ENCODE measurements at regions not wholly inside any gene's neighbourhood (a gene's known extent, or its start where the extent isn't known, plus 50 kb on each side); places are given as distances from the start of the nearest gene placed in this dataset.

DNA sequence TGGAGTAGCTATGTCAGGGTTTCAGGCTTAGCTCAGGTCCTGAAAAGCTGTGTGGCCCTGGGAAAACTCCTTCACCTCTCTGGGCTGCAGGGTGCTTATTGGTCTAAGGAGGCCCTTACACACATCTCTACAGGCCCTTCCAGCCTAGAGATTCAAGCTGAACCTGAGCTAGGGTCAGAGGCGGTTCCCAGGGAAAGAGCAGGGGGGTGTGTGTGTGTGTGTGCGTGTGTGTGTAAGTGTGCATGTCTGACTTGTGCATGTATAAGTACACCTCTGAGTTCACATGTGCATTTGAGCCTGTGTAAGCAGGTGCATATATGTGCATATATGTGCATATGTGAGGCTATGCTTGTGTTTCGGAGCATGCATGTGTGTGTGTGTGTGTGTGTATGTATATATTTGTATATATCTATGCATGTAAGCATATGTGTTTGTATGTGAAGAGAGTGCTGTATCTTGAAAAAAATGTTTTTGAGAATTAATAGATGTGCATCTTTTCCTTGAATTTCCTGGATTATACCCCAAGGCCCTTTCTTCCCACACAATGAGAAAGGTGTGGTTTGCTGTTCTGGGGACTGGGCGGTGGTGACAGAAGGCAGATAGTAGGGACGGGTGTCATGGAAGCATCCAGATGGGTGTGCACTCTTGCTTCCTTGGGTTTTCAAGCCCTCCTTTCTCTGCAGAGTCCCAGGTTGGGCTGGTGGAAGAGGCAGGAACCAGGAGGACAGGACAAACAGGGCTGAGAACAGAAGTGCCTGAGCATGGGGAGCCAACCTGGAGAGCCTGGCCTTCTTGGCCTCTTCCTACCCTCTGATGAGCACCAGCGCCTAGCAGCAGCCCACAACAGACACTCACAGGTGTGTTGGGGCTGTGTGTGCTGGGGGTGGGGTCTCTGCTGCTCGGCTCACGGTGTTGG, 150.3 kb upstream of the TSHZ3 start:
- in situ Hi-C loops (cut with HindIII; ENCODE audit: extremely low pct_ligation_motif_present, low pct_unique_long_range_greater_than_20kb) (no loop called here), intact Hi-C loops (cut with micrococcal nuclease; ENCODE audit: unreplicated experiment) (no loop called here)
- no peaks in the 10 kb centered on the region for H3K27me3 ChIP-seq (ENCODE audit: control insufficient read depth in 1 of 2, insufficient read depth in 2 of 2, low read length in 2 of 2)
- WGBS (ENCODE audit: low lambda C conversion rate) = 36% methylated on average over 5 of the region's 8 CpGs
- ChIA-PET CTCF (ENCODE audit: low intra/inter-chr PET ratio, low total read pairs) (no interaction called here), POLR2A (no interaction called here)
- TF ChIP-seq KDM2A (CRISPR knock-in tag; IDR thresholded peaks at IDR 0.05; ENCODE audit: borderline replicate concordance, low read depth) (no peak), ZNF264 (CRISPR knock-in tag; IDR thresholded peaks at IDR 0.05) (no peak), ONECUT2 (CRISPR knock-in tag; IDR thresholded peaks at IDR 0.05) (no peak), MTA3 (CRISPR knock-in tag; IDR thresholded peaks at IDR 0.05) (no peak), ZC3H4 (CRISPR knock-in tag; IDR thresholded peaks at IDR 0.05; ENCODE audit: borderline replicate concordance) (no peak), ZC3H13 (CRISPR knock-in tag; IDR thresholded peaks at IDR 0.05) (no peak), KLF9 (CRISPR knock-in tag; IDR thresholded peaks at IDR 0.05; ENCODE audit: low read depth) (no peak), MIXL1 (CRISPR knock-in tag; IDR thresholded peaks at IDR 0.05) (no peak), DMAP1 (CRISPR knock-in tag; IDR thresholded peaks at IDR 0.05) (no peak)
- FAIRE-seq = no peak
- H3K4me2 ChIP-seq (ENCODE audit: low read depth, low read length) = no peak overlapping the region
- H3K27ac ChIP-seq (ENCODE audit: extremely low read length, insufficient read depth, low read length) = no peak overlapping the region
- H3K9me3 ChIP-seq (ENCODE audit: low read length) = peaks cover 72% of the 10 kb centered on the region
- no peaks in the 10 kb centered on the region for H3K36me3 ChIP-seq (replicated peaks in 1 of 2; ENCODE audit: control insufficient read depth in 1 of 2, insufficient read depth in 2 of 2, low read length in 2 of 2)
- no peak for DNase-seq (ENCODE audit: low spot score)
- H3K4me1 ChIP-seq (ENCODE audit: insufficient read depth, low read length) = no peaks in the 10 kb centered on the region
- no peak overlapping the region for H3K4me3 ChIP-seq (replicated peaks in 1 of 3; ENCODE audit: insufficient read depth in 1 of 3, low read depth in 2 of 3, low read length in 3 of 3)
- no peak for ATAC-seq
- H2AFZ ChIP-seq (ENCODE audit: low read length) = no peak overlapping the region
- H3K79me2 ChIP-seq (ENCODE audit: insufficient read depth, low read length) = no peaks in the 10 kb centered on the region
- H4K20me1 ChIP-seq (ENCODE audit: insufficient read depth, low read length) = no peaks in the 10 kb centered on the region
- BruUV-seq (replicated peaks) = no TSS peak
- H3K9ac ChIP-seq (ENCODE audit: insufficient read depth, low read depth, low read length) = no peak overlapping the region

DNA sequence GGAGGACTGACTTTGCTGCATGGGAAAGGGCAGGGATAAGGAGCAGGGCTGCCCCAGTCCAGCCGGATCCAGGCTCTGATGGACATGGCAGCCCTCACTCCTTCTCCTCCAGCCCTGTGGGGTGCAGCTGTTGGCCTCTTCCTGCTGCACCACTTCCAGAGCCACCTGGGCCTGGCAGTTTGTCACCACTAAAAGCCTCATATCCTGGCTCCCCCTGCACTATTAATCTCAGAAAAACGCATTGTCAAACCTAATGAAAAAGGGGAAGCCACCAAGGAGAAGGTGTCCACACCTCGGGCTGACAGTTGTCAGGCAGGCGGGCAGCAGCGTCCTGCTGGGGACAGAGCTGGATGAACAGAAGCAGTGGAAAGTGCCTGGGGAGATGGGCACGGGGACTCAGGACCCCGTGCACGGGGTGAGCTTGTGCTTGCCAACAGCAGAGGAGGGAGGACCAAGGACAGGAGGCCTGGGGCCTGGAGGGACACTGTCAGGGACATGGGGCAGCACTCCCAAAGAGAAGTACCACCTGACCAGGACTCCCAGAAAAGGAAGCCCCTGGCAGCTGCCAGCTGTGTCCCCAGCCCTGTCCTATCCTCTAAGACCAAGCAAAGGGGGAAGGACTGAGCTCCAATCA, 151.1 kb upstream of the TSHZ3 start:
- Histone ChIP-seq H3K79me2 (ENCODE audit: insufficient read depth, low read length) (no peaks in the 10 kb centered on the region), H3K9ac (ENCODE audit: insufficient read depth, low read depth, low read length) (no peak overlapping the region), H3K27me3 (ENCODE audit: control insufficient read depth in 1 of 2, insufficient read depth in 2 of 2, low read length in 2 of 2) (no peaks in the 10 kb centered on the region), H2AFZ (ENCODE audit: low read length) (no peak overlapping the region), H3K27ac (ENCODE audit: extremely low read length, insufficient read depth, low read length) (no peak overlapping the region), H3K9me3 (ENCODE audit: low read length) (peaks cover 74% of the 10 kb centered on the region), H3K4me3 (replicated peaks in 1 of 3; ENCODE audit: insufficient read depth in 1 of 3, low read depth in 2 of 3, low read length in 3 of 3) (no peak overlapping the region), H3K4me2 (ENCODE audit: low read depth, low read length) (no peak overlapping the region), H3K4me1 (ENCODE audit: insufficient read depth, low read length) (no peaks in the 10 kb centered on the region), H4K20me1 (ENCODE audit: insufficient read depth, low read length) (no peaks in the 10 kb centered on the region), H3K36me3 (replicated peaks in 1 of 2; ENCODE audit: control insufficient read depth in 1 of 2, insufficient read depth in 2 of 2, low read length in 2 of 2) (no peaks in the 10 kb centered on the region)
- FAIRE-seq (no peak), DNase-seq (ENCODE audit: low spot score) (no peak), ATAC-seq (no peak)
- in situ Hi-C loops (cut with HindIII; ENCODE audit: extremely low pct_ligation_motif_present, low pct_unique_long_range_greater_than_20kb) = no loop called here
- BruUV-seq (replicated peaks) = no TSS peak
- intact Hi-C loops (cut with micrococcal nuclease; ENCODE audit: unreplicated experiment) = no loop called here
- ChIA-PET CTCF (ENCODE audit: low intra/inter-chr PET ratio, low total read pairs) (no interaction called here), POLR2A (no interaction called here)
- TF ChIP-seq, protein P1, sequence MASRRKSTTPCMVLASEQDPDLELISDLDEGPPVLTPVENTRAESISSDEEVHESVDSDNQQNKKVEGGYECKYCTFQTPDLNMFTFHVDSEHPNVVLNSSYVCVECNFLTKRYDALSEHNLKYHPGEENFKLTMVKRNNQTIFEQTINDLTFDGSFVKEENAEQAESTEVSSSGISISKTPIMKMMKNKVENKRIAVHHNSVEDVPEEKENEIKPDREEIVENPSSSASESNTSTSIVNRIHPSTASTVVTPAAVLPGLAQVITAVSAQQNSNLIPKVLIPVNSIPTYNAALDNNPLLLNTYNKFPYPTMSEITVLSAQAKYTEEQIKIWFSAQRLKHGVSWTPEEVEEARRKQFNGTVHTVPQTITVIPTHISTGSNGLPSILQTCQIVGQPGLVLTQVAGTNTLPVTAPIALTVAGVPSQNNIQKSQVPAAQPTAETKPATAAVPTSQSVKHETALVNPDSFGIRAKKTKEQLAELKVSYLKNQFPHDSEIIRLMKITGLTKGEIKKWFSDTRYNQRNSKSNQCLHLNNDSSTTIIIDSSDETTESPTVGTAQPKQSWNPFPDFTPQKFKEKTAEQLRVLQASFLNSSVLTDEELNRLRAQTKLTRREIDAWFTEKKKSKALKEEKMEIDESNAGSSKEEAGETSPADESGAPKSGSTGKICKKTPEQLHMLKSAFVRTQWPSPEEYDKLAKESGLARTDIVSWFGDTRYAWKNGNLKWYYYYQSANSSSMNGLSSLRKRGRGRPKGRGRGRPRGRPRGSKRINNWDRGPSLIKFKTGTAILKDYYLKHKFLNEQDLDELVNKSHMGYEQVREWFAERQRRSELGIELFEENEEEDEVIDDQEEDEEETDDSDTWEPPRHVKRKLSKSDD (CRISPR knock-in tag; IDR thresholded peaks at IDR 0.05; ENCODE audit: low read depth) = no peak
- TF ChIP-seq ZMYM2 (CRISPR knock-in tag; IDR thresholded peaks at IDR 0.05) (no peak), CCDC6 (CRISPR knock-in tag; IDR thresholded peaks at IDR 0.05) (no peak), REPIN1 (CRISPR knock-in tag; IDR thresholded peaks at IDR 0.05; ENCODE audit: borderline replicate concordance, low read depth) (no peak)
- WGBS (ENCODE audit: low lambda C conversion rate) = 6% methylated on average over 7 of the region's 8 CpGs

Measured in HepG2 (cell line).